ENCODE measurements at regions not wholly inside any gene's neighbourhood (a gene's known extent, or its start where the extent isn't known, plus 50 kb on each side); places are given as distances from the start of the nearest gene placed in this dataset.

GRCh38 chr2:101533561-101534148 lies 58.7 kb upstream of the RFX8 start (continued):
- TF ChIP-seq CHD7 (IDR thresholded peaks at IDR 0.05; ENCODE audit: insufficient replicate concordance, low read length), result no peak
- TF ChIP-seq SUZ12 (IDR thresholded peaks at IDR 0.05; ENCODE audit: low read length), result no peak
- TF ChIP-seq GABPA (IDR thresholded peaks at IDR 0.05; ENCODE audit: borderline replicate concordance, insufficient read depth, low read length), result no peak
- peak in 1 of 2 experiments; percentile 85; a peak in 2 of 4 replicates for TF ChIP-seq HDAC2 (IDR thresholded peaks at IDR 0.05; ENCODE audit: borderline replicate concordance in 1 of 2, low read depth in 2 of 2, low read length in 2 of 2)
- TF ChIP-seq HDAC6 (IDR thresholded peaks at IDR 0.05; ENCODE audit: low read depth, low read length), result no peak
- TF ChIP-seq SIN3A (conservative IDR thresholded peaks at IDR 0.05 in 1 of 2, IDR thresholded peaks at IDR 0.05 in 1 of 2; ENCODE audit: low read depth in 1 of 2, low read length in 2 of 2), result no peak
- peak in 1 of 2 experiments; percentile 49; a peak in 1 of 3 replicates for TF ChIP-seq EP300 (IDR thresholded peaks at IDR 0.05; ENCODE audit: borderline replicate concordance in 1 of 2, low read depth in 2 of 2, low read length in 2 of 2)
- no peak for TF ChIP-seq E2F6 (IDR thresholded peaks at IDR 0.05)

Measured in H1 (cell line).